Nephron progenitor cell (in vitro differentiated cells): ENCODE measurements at regions not wholly inside any gene's neighbourhood (a gene's known extent, or its start where the extent isn't known, plus 50 kb on each side); places are given as distances from the start of the nearest gene placed in this dataset.
A peak's percentile ranks its signal among the peaks of the same experiment; 100 is the strongest.

Experiments used
- DNase-seq: peaks from one replicate; pipeline ENCODE4 v3.0.0; 2021
- H3K27ac Mint-ChIP-seq: 2 replicates; pipeline ENCODE4 v1.8.0; 2021; ENCODE audit warnings: mild to moderate bottlenecking, moderate library complexity, mixed read lengths
- H3K27me3 Mint-ChIP-seq: 2 replicates; pipeline ENCODE4 v1.8.0; 2021; ENCODE audit warnings: mild to moderate bottlenecking, low read depth, mixed read lengths; ENCODE audit not compliant: poor library complexity
- H3K36me3 Mint-ChIP-seq: 2 replicates; pipeline ENCODE4 v1.8.0; 2021; ENCODE audit warnings: low read depth, mixed read lengths
- H3K4me1 Mint-ChIP-seq: 2 replicates; pipeline ENCODE4 v1.8.0; 2021; ENCODE audit warnings: mixed read lengths
- H3K4me3 Mint-ChIP-seq: 2 replicates; pipeline ENCODE4 v1.8.0; 2021; ENCODE audit warnings: mild to moderate bottlenecking, moderate library complexity, mixed read lengths
- H3K9me3 Mint-ChIP-seq: 2 replicates; pipeline ENCODE4 v1.8.0; 2021; ENCODE audit warnings: mild to moderate bottlenecking, moderate library complexity, mixed read lengths
- TF ChIP-seq, protein P1 (sequence below): fragments of 200-600 bp; sonication (generic); IDR thresholded peaks from 2 replicates; pipeline ENCODE4 v1.5.0; 2021; ENCODE audit warnings: antibody characterized with exemption

DNA sequence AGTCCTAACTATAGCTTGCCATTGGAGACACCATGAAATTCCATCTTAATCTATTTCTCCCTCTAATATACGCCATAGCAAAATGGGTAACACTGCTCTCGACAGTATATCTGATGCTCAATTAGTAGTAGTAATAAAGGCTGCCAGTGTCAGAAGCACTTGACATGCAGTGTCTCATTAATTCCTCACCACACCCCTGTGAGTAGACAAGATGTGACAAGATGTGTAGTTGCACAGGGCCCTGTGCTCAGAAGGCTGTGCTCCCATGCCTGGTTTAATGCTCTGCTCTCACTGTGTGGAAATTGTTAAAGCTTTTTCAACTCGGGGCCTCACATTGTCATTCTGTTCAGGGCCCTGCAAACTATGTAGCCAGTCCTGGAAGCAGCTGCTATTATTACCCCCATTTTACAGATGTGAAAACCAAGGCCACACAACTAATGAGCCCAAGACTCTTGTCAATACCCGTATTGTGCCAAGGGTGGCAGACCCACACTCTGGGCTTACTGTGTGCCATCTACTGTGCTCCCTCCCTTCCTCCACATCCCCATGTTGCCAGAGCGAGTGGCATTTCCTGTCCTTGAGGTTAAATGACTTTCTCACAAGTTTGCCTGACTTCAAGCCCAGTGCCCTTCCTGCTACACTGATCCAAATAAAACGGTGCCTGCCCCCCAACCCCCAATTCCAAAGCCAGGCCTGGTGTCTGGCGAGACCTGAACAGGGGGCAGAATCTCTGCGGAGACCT is 287.3 kb upstream of the CCL2 start:
- H3K36me3 Mint-ChIP-seq, result no peaks in the 10 kb centered on the region
- TF ChIP-seq, protein P1, sequence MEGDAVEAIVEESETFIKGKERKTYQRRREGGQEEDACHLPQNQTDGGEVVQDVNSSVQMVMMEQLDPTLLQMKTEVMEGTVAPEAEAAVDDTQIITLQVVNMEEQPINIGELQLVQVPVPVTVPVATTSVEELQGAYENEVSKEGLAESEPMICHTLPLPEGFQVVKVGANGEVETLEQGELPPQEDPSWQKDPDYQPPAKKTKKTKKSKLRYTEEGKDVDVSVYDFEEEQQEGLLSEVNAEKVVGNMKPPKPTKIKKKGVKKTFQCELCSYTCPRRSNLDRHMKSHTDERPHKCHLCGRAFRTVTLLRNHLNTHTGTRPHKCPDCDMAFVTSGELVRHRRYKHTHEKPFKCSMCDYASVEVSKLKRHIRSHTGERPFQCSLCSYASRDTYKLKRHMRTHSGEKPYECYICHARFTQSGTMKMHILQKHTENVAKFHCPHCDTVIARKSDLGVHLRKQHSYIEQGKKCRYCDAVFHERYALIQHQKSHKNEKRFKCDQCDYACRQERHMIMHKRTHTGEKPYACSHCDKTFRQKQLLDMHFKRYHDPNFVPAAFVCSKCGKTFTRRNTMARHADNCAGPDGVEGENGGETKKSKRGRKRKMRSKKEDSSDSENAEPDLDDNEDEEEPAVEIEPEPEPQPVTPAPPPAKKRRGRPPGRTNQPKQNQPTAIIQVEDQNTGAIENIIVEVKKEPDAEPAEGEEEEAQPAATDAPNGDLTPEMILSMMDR, result no peak
- H3K4me1 Mint-ChIP-seq, result peaks cover 20% of the 10 kb centered on the region
- peaks cover 12% of the 10 kb centered on the region for H3K27me3 Mint-ChIP-seq
- DNase-seq, result no peak
- no peak overlapping the region for H3K4me3 Mint-ChIP-seq
- no peaks in the 10 kb centered on the region for H3K9me3 Mint-ChIP-seq
- H3K27ac Mint-ChIP-seq, result peak overlapping the region; percentile 10

DNA sequence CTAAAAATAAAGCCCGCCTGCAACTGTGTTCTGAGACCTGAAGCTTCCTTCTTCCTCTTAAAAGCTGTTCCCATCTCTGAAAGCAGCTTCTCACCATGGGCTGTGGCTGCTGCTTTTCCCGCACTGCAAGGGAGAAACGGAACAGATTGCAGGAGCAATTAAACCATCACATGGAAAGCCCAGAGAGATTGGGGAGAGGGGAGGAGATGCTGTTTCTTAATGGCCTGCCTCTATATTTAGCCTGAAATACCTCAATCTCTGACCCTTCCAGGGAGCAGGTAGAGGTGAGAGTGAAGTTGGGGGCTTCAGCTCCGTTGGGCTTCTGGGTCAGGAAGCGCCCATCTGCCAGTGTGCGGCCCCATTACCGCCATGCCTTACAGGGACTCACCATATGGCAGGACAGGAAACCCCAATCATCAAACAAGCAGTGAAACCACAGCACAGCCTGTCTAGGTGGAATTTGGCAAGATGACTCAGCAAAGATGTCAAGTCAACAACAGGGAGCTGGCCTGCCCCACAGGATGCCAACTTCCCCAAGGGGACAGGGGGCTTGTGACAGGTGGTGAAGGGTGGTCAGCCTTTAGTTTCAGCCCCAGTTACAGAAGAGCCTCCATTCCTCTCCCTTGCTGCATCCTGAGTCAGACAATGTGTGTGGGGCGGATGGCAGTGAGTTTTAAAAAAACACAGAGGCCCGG is 286.6 kb upstream of the CCL2 start:
- TF ChIP-seq, protein P1, result no peak
- peaks cover 24% of the 10 kb centered on the region for H3K4me1 Mint-ChIP-seq
- H3K27me3 Mint-ChIP-seq, result peaks cover 10% of the 10 kb centered on the region
- H3K9me3 Mint-ChIP-seq, result no peaks in the 10 kb centered on the region
- no peak for DNase-seq
- peak overlapping the region; percentile 10 for H3K27ac Mint-ChIP-seq
- no peaks in the 10 kb centered on the region for H3K36me3 Mint-ChIP-seq
- no peak overlapping the region for H3K4me3 Mint-ChIP-seq

DNA sequence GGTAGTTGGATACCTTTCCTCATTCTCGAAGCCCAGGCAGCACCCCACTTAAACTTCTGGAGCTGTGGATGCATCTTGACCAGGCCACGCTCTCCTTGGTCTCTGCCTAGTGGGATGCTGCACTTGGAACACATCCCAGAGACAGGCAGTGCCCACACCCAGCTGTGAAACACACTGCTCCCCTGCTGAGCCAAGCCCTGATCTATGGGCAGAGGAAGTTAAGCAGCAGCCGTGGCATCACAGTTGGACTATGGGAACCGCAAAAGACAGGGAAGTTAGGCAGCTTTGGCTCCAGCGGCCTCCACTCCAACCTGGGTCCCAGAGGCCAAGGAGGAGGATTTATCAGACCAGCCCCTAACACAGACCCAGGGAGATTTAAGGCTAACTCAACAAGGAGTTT is 284.8 kb upstream of the CCL2 start:
- no peaks in the 10 kb centered on the region for H3K9me3 Mint-ChIP-seq
- peaks cover 24% of the 10 kb centered on the region for H3K4me1 Mint-ChIP-seq
- TF ChIP-seq, protein P1, result no peak
- H3K27me3 Mint-ChIP-seq, result peaks cover 21% of the 10 kb centered on the region
- H3K4me3 Mint-ChIP-seq, result no peak overlapping the region
- H3K27ac Mint-ChIP-seq, result no peak overlapping the region
- no peak for DNase-seq
- no peaks in the 10 kb centered on the region for H3K36me3 Mint-ChIP-seq

- Mint-ChIP-seq H3K9me3 (no peaks in the 10 kb centered on the region), H3K4me3 (no peak overlapping the region), H3K4me1 (peaks cover 24% of the 10 kb centered on the region), H3K36me3 (no peaks in the 10 kb centered on the region), H3K27me3 (peaks cover 25% of the 10 kb centered on the region), H3K27ac (no peak overlapping the region)
- TF ChIP-seq, protein P1, result no peak
- no peak for DNase-seq
Observed at GRCh38 chr17:33972763-33973162, 282.3 kb upstream of the CCL2 start.

DNA sequence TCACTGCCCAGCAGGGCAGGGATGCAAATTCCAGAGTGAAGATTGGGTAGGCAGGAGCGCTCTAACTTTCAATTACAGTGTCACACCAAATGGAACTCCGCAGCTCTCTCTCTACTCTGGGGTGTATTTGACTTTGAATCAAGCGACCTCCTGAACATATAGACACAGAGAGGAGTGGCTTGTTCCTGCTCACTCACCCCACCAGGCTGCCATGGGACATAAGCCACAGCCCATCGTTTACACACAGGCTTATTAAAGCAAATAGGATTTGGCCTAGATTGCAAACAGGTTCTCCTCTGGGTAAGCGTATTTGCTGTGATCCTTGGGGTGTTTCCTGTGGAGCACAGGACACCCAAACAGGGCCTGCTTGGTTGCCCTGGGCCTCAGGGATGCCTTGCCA is 281.6 kb upstream of the CCL2 start:
- Mint-ChIP-seq H3K4me3 (no peak overlapping the region), H3K27me3 (peaks cover 30% of the 10 kb centered on the region), H3K36me3 (no peaks in the 10 kb centered on the region), H3K4me1 (peaks cover 17% of the 10 kb centered on the region), H3K27ac (no peak overlapping the region), H3K9me3 (no peaks in the 10 kb centered on the region)
- TF ChIP-seq, protein P1, result no peak
- DNase-seq, result no peak
